ENCODE measurements at regions not wholly inside any gene's neighbourhood (a gene's known extent, or its start where the extent isn't known, plus 50 kb on each side); places are given as distances from the start of the nearest gene placed in this dataset.
"Not testable (repeated sequence)": the region's sequence is repeated elsewhere in the genome, so short reads cannot be mapped to it uniquely, and the experiment has no call there.

- not testable (repeated sequence) for TF ChIP-seq CTCF (conservative IDR thresholded peaks at IDR 0.05); EZH2 (IDR thresholded peaks at IDR 0.05; ENCODE audit: low read depth)
These were observed 60.1 kb upstream of the OR4C13 start for GRCh38 chr11:49891910-49892671.

Measured in PC-9 (cell line).